Pancreas (tissue), 10 donors: ENCODE measurements at regions not wholly inside any gene's neighbourhood (a gene's known extent, or its start where the extent isn't known, plus 50 kb on each side); places are given as distances from the start of the nearest gene placed in this dataset.

Experiments used
- ATAC-seq, 4 donors: fragments of 200-7000 bp; cut with Tn5 transposase; one replicate each; pipeline versions ENCODE4 v1.8.0 to v1.9.1; 2020; ENCODE audit warnings: mild to moderate bottlenecking in 4 of 4, moderate library complexity in 4 of 4
- DNase-seq, 6 donors: peaks; one replicate each; pipeline ENCODE4 v3.0.0-alpha.2; 2020
- FAIRE-seq: peaks from 2 replicates; lab custom pipeline; 2012; peaks lifted over from hg19 to GRCh38; lab: Jason Lieb, UNC
- H3K27ac ChIP-seq, 4 donors: fragments of 200-600 bp; sonication (generic); 1 replicate in 3 of 4; 2 replicates in 1 of 4; pipeline versions ENCODE4 v1.5.0 to v1.8.0; 2020
- H3K27me3 ChIP-seq, 4 donors: fragments of 200-600 bp; one replicate each; pipeline ENCODE4 v1.8.0; 2021
- H3K36me3 ChIP-seq, 3 donors: fragments of 200-600 bp; sonication (generic) in 1 of 3; one replicate each; pipeline versions ENCODE4 v1.5.0 to v1.8.0; 2020 to 2021
- H3K4me1 ChIP-seq, 3 donors: fragments of 200-600 bp; one replicate each; pipeline ENCODE4 v1.8.0; 2021
- H3K4me3 ChIP-seq, 4 donors: fragments of 200-600 bp; sonication (generic) in 2 of 4; one replicate each; pipeline versions ENCODE4 v1.5.0 to v1.8.0; 2020 to 2021
- H3K9me3 ChIP-seq, 4 donors: fragments of 200-600 bp; one replicate each; pipeline ENCODE4 v1.8.0; 2021
- CTCF ChIP-seq, 4 donors: fragments of 200-600 bp; sonication (generic) in 3 of 4; IDR thresholded peaks; one replicate each; pipeline versions ENCODE4 v1.5.0 to v1.8.0; 2021; ENCODE audit warnings: antibody characterized with exemption in 4 of 4
- WGBS, 2 donors: extraction: QIAGEN DNeasy Blood & Tissue Kit; methylation state at CpG; one replicate each; pipeline ENCODE4 v1.1.7; 2013; 5-methylcytosine and 5-hydroxymethylcytosine counted together
- intact Hi-C, 3 donors: fragments of 100-400 bp; cut with DNase I; formaldehyde crosslinking; loops; one replicate each; pipeline versions ENCODE4 v1.11.1 to v1.14.2; 2022
- donor health status: healthy with polysubstance abuse.
- donor health status: DM: no; HTN: no; CAD: no; lungs with moderate emphysema.
- donor health status: DM: no; HTN: no; CAD: no.
- donor health status: control.
- donor health status: control.
- donor health status: Bipolar disorder and iron deficiency.
- donor health status: DM: yes; HTN: yes; CAD: no.
- donor health status: DM: no; HTN: no; CAD: no.
- donor health status: DM: no; HTN: no; CAD: no.
- donor health status: DM: yes; HTN: yes; CAD: no.

- H3K36me3 ChIP-seq, result no peaks in the 10 kb centered on the region
- no peak for TF ChIP-seq CTCF (IDR thresholded peaks at IDR 0.05)
- DNase-seq (no peak), ATAC-seq (no peak), FAIRE-seq (no peak)
- H3K4me3 ChIP-seq, result no peak overlapping the region
- no peak overlapping the region for H3K27ac ChIP-seq
- WGBS, 2 donors, result 58 to 70% methylated on average over 3 of the region's 3 CpGs
- no peaks in the 10 kb centered on the region for H3K4me1 ChIP-seq
- H3K9me3 ChIP-seq, result no peaks in the 10 kb centered on the region
- H3K27me3 ChIP-seq, result peaks cover 0 to under 1% (median 0%) of the 10 kb centered on the region in 4 donors
- intact Hi-C loops, result no loop called here
Measured at GRCh38 chr7:49150486-49150885, 226.1 kb downstream of the CDC14C start.

GRCh38 chr7:49151146-49151545 lies 226.8 kb downstream of the CDC14C start:
- no peak for ATAC-seq
- Histone ChIP-seq H3K27ac (no peak overlapping the region), H3K9me3 (no peaks in the 10 kb centered on the region), H3K4me3 (no peak overlapping the region), H3K36me3 (no peaks in the 10 kb centered on the region), H3K4me1 (no peaks in the 10 kb centered on the region), H3K27me3 (no peaks in the 10 kb centered on the region)
- intact Hi-C loops, result no loop called here
- no peak for TF ChIP-seq CTCF (IDR thresholded peaks at IDR 0.05)
- FAIRE-seq, result no peak
- no peak for DNase-seq
- 53 to 61% methylated on average over 3 of the region's 3 CpGs for WGBS, 2 donors

GRCh38 chr7:49158321-49158720 lies 234.0 kb downstream of the CDC14C start:
- Histone ChIP-seq H3K4me1 (no peaks in the 10 kb centered on the region), H3K27ac (no peak overlapping the region), H3K4me3 (no peak overlapping the region), H3K36me3 (no peaks in the 10 kb centered on the region), H3K9me3 (no peaks in the 10 kb centered on the region), H3K27me3 (no peaks in the 10 kb centered on the region)
- TF ChIP-seq CTCF (IDR thresholded peaks at IDR 0.05), result no peak
- DNase-seq, result no peak
- intact Hi-C loops, result no loop called here
- no peak for FAIRE-seq
- WGBS, 2 donors, result 17 to 27% methylated on average over 2 of the region's 2 CpGs
- no peak for ATAC-seq

GRCh38 chr7:49159536-49159935 lies 235.2 kb downstream of the CDC14C start:
- no peak for TF ChIP-seq CTCF (IDR thresholded peaks at IDR 0.05)
- ATAC-seq, result no peak
- intact Hi-C loops, result no loop called here

GRCh38 chr7:49166441-49166840 lies 242.1 kb downstream of the CDC14C start:
- Histone ChIP-seq H3K4me3 (no peak overlapping the region), H3K36me3 (no peaks in the 10 kb centered on the region), H3K4me1 (no peaks in the 10 kb centered on the region), H3K9me3 (no peaks in the 10 kb centered on the region), H3K27me3 (no peaks in the 10 kb centered on the region), H3K27ac (no peak overlapping the region)
- DNase-seq, result no peak
- TF ChIP-seq CTCF (IDR thresholded peaks at IDR 0.05), result no peak
- intact Hi-C loops, result no loop called here
- no peak for FAIRE-seq
- WGBS, 2 donors, result 47 to 73% methylated on average over 1 of the region's 1 CpG
- no peak for ATAC-seq

More at GRCh38 chr7:49159536-49159935, 235.2 kb downstream of the CDC14C start:
- 36 to 45% methylated on average over 4 of the region's 4 CpGs for WGBS, 2 donors
- no peaks in the 10 kb centered on the region for H3K4me1 ChIP-seq
- H3K27me3 ChIP-seq, result no peaks in the 10 kb centered on the region
- H3K9me3 ChIP-seq, result no peaks in the 10 kb centered on the region
- FAIRE-seq, result no peak
- H3K4me3 ChIP-seq, result no peak overlapping the region
- H3K27ac ChIP-seq, result no peak overlapping the region
- no peaks in the 10 kb centered on the region for H3K36me3 ChIP-seq
- DNase-seq, result no peak
